ENCODE measurements at regions not wholly inside any gene's neighbourhood (a gene's known extent, or its start where the extent isn't known, plus 50 kb on each side); places are given as distances from the start of the nearest gene placed in this dataset.

- no peak for TF ChIP-seq TCF12 (IDR thresholded peaks at IDR 0.05; ENCODE audit: low read depth)
- no peak for TF ChIP-seq TEAD4 (IDR thresholded peaks at IDR 0.05)
- no peak for TF ChIP-seq EP300 (IDR thresholded peaks at IDR 0.05; ENCODE audit: borderline replicate concordance)
- no peak for TF ChIP-seq MAX (IDR thresholded peaks at IDR 0.05)
- TF ChIP-seq YY1 (IDR thresholded peaks at IDR 0.05; ENCODE audit: low read depth) = no peak
- TF ChIP-seq FOXM1 (IDR thresholded peaks at IDR 0.05; ENCODE audit: borderline replicate concordance, low read depth) = no peak
- no peak for TF ChIP-seq ZBTB7A (IDR thresholded peaks at IDR 0.05; ENCODE audit: low read depth)
- no peak for TF ChIP-seq RAD21 (IDR thresholded peaks at IDR 0.05; ENCODE audit: low read depth)
- no peak for TF ChIP-seq EGR1 (IDR thresholded peaks at IDR 0.05)
- TF ChIP-seq TAF1 (IDR thresholded peaks at IDR 0.05; ENCODE audit: low read depth) = no peak
- no peak for TF ChIP-seq NFIC (IDR thresholded peaks at IDR 0.05)
- TF ChIP-seq REST (IDR thresholded peaks at IDR 0.05; ENCODE audit: low read depth) = no peak
- TF ChIP-seq USF1 (IDR thresholded peaks at IDR 0.05) = no peak
These were observed 391.1 kb upstream of the GRAMD2B start for GRCh38 chr5:126031989-126032716.
